ENCODE measurements at regions not wholly inside any gene's neighbourhood (a gene's known extent, or its start where the extent isn't known, plus 50 kb on each side); places are given as distances from the start of the nearest gene placed in this dataset.
A peak's percentile ranks its signal among the peaks of the same experiment; 100 is the strongest.
"Not testable (repeated sequence)": the region's sequence is repeated elsewhere in the genome, so short reads cannot be mapped to it uniquely, and the experiment has no call there.

GRCh38 chr5:117588611-117589010 lies 1014.0 kb upstream of the SEMA6A start:
- no peak for DNase-seq

GRCh38 chr5:117587111-117587510 lies 1012.5 kb upstream of the SEMA6A start:
- DNase-seq, result no peak

- no peak for DNase-seq
Observed at GRCh38 chr5:117568622-117569021, 994.0 kb upstream of the SEMA6A start.

DNA sequence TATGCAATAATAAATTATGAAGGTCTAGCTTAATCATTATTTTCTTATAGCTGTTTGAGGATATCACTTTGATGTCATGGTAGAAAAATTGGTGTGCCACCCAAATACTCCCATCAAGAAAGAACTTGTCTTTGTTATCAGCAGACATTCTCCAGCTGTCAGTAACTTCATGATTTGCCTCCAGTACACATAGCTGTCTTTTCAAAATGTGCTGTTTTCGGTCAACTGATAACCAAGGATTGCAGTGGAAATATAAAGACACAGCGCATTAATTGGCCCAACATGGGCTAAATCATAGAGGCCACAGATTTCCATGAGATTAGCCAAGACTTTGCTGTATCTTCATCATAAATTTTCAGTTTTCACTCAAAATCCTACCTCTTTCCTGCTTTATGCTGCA lies 993.5 kb upstream of the SEMA6A start:
- no peak for DNase-seq

DNA sequence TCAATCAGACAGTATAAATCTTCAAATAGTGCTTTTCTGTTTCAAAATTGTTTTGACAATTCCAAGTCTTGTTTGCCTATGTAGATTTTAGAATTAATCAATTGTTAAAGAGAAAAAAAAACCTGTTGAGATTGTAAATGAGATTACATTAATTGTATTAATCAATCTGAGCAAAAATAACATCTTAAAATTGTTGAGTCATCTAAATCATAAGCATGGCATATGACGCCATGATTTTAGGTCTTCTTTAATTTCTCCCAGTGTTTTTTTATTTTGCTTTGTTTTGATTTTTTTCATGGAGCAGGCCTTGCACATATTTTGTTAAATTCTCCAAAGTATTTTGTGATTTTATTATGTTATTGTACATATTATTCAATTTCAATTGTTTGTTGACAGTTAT lies 988.0 kb upstream of the SEMA6A start:
- no peak for DNase-seq

DNA sequence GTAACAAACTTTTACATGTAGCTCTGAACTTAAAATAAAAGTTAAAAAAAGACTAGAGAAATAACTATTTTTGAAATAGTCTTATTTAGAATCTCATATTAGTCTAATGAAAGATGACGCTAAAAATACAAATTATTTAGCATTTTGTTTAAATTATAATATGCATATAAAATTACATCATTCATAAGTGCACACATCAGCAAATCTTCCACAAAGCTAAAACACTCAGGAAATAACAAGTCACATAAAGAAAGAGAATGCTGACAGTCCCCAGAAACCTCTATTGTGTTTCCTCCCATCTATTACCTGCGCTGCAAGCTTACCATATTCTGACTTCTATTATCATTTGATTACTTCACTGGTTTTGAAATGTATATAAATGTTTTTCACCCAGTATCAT lies 986.9 kb upstream of the SEMA6A start:
- no peak for DNase-seq

GRCh38 chr5:117559005-117559844 lies 984.6 kb upstream of the SEMA6A start:
- no peak for DNase-seq

DNA sequence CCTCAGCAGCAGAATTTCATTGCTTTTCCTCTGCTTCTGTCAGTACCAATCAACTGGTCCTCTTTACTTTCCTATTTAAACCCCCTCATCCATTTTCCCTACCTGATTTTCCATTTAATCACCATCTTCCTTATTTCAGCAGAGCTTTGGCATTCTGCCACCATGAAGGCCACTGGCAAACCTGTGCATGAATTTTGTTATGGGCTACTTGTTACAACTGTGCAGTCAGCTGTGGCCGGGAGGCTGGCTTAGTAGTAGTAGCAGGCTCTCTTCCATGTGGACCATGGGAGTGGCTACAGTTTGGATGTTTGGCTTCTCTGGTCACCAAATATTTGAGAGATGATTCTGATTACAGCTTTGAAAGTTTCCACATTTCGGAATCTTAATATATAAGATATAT lies 976.6 kb upstream of the SEMA6A start:
- DNase-seq, result no peak

- DNase-seq, result no peak
Observed at GRCh38 chr5:117547192-117547591, 972.6 kb upstream of the SEMA6A start.

DNA sequence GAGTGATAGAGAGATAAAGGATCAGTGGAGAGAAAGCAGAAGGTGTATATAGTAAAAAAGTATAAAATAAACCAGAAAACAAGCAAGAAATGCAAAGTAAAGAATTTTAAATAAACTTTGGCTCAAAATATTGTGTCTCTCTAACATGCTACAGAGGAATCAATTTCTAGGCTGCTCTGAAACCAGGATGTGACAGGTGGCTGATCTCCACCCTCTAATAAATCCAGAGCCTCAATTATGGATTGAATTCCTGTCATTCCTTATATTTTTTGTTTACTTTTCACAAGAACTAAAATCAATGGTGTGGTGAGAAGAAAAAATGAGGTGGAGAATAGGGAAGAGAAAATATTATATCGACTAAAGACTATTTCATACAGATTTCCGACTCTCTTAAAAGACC lies 965.1 kb upstream of the SEMA6A start:
- no peak for DNase-seq

DNA sequence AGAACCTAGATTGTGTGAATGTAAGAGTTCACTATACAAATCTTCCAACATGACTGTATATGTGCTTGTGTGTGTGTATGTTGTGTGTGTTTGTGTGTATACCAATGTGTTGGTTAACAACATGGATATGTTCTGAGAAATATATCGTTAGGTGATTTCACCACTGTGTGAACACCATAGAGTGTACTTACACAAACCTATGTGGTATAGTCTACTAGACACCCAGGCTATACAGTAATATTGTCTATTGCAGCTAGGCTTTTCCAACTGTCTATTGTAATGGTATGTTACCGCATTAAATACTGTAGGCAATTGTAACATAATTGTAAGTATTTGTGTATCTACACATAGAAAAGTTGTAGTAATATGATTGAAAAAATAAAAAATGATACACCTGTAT lies 959.2 kb upstream of the SEMA6A start:
- peak; percentile 19 for DNase-seq

GRCh38 chr5:117533051-117533670 lies 958.5 kb upstream of the SEMA6A start:
- DNase-seq, result not testable (repeated sequence)

DNA sequence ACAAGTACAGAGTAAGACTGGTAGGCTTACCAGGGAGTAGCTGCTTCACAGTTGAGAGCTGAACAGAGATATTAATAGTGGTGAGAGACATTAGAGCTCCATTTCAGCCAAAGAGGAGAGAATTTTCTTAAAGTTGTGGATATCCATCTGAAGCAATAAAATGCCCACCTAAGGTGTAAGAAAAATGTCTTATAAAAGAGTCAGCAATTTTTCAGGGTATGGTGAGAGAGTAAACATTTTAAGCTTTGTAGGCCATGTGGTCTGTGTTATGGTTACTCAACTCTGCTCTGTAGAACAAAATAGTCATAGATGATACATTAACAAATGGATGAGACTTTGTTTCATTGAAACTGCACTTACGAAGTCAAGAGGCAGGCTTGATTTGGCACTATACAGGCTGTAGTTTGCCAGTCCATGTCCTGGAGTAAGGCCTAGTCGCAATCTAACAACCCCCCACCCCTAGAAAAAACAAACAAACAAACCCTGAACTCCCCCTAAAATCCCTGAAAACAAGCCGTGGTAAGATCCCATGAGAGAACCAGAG lies 945.4 kb upstream of the SEMA6A start:
- DNase-seq, result no peak

DNA sequence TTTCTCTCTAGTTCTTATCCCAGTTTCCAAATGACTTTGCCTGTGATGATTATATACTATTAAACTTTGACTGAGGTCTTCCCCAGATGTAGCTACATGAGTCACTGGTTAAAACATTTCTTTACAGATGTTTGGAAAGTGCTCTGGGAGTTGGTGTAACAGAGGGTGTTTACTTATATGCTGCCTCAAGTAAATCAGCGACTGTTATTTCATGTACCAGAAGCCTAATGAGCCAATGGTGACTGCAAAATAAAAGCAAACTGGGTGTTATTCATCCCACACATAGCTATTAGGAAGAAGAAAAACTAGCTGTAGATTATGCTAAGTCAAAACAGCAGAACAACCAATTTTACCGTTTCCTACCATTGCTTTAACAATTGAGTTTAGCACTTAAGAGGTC lies 929.7 kb upstream of the SEMA6A start:
- no peak for DNase-seq

DNA sequence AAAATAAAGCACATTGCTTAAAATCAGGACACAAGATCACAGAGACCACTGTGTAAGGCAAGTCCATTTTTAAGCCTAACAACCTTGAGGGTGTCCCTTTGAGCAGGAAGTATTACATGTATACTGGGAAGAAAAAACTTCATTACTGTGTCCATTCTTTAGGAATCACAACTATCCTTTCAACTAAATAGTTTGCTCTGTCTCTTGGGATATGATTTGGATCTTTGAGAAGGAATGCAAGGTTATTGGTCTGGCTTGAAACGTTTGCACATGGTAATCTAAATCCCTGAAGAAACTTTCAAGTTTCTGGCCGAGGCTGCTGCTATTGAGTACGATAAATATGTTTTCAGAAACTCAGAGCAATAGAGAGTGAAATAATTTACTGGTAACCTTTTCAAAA lies 923.0 kb upstream of the SEMA6A start:
- DNase-seq, result no peak

DNA sequence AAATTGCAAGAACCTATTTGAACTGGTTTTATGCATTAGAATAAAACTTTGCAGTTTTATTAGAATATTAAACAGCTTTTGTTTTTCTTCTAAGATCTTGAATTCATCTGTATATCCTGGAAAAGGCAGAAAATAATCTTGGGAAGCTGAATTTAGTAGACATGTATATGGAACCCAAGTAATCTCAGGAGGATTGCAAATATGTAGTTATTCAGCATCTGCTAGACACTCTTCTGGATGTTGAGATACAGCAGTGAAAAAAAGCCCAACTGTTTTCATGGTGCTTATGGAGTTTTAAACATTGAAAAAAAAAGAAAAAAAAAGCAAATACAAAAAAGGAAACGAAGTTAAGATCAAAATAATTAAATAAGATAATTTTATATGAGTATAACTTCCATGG lies 922.2 kb upstream of the SEMA6A start:
- no peak for DNase-seq

GRCh38 chr5:117494188-117494587 lies 919.6 kb upstream of the SEMA6A start:
- no peak for DNase-seq

DNA sequence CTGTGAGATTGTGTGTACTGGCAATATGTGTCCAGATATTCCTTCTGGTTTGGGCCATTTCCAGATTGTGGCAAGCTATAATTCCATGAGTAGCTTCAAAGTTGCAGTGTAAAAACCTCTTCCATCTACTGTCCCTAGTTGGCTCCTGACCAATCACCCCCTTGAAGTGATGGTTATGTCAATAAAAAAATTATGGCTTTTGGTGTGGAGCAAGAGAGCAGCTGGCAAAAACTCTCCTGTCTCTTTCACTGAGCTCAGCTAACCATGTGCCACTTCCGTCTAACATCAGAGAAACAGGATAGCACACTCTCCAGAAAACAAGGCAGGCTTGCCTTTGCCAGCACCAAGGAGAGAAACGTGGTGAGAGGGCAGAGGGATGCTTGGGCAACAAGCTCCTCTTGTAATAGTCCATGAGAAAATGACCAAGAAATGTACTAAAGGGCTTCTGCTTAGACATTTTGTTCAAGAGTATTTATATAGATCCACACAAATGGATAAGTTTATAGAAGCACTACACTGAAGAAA lies 914.4 kb upstream of the SEMA6A start:
- peak; percentile 76 for DNase-seq

DNA sequence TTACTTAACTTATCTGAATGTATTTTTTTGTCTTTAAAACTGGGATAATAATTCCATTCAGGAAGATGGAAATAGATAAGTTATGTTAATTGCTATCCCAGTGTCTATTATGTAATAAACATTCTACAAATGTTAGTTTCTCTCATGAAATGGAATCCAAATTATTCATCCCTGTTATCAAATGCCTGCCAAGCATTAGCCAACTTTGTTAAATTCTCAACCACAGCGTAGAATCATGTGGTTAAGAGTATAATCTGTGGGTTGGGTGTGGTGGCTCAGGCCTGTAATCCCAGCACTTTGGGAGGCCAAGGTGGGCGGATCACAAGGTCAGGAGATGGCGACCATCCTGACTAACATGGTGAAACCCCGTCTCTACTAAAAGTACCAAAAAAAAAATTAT lies 912.9 kb upstream of the SEMA6A start:
- DNase-seq, result no peak

DNA sequence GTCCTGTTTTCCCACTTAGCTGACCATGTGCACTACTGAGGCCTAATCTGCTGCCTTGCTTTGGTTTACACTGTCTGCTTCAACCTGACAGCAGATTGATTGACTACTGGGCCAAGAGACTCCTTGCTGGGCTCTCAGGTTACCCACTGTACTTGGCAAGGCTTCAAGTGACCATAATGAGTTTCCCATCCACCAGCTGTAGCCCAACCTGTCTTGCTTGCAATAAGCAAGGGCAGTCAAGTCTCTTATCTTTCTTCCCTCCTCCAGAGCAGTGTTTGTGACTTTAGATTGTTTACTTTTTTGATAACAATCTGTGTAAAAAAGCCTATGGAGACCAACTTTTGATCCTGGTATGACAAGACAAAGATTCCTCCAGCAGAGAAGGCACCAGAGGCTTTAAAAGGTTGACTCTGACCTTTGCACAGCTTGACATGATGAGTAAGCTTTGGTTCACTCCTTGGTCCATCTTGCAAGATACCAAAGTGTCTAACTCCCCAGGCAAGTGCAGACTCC lies 912.3 kb upstream of the SEMA6A start:
- DNase-seq, result peak; percentile 63

DNA sequence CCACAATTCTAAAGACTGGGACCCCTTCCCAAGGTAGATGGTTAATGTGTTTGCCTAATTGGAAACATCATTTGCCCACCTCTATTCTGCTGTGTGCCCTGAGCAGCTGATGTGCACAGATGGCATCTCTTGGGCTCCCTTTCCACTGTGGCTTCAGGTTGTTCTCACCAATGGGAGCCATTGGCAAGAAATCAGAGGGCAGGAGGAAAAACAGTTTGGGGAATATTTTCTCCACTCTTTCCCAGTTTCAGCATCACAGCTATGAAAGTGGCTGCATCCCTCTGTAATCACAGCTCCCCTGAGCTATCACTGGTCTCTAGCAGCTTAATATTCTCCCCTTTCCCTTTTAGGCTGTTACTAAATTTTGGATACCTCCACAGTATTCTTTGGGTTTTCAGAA lies 911.6 kb upstream of the SEMA6A start:
- no peak for DNase-seq

- DNase-seq, result no peak
Observed at GRCh38 chr5:117475919-117476318, 901.3 kb upstream of the SEMA6A start.

DNA sequence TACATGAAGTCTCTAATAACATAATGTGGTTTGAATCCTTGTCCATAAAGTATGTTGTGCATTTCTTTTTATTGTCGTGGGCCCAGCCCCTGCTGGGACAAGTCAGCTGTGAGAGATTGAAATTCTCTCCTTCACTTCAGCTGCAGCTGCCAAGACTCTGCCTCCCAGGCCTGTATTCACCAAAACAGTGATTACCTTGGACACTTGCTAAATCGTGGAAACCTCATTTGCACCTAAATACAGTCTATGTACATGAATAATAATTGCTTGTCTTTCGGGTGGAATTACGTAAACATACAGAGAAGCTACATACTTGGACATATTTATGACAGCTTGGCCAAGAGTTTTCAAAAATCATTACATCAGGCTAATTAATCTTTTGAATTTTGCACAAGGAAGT lies 898.5 kb upstream of the SEMA6A start:
- no peak for DNase-seq
